ENCODE measurements at regions not wholly inside any gene's neighbourhood (a gene's known extent, or its start where the extent isn't known, plus 50 kb on each side); places are given as distances from the start of the nearest gene placed in this dataset.
"Not testable (repeated sequence)": the region's sequence is repeated elsewhere in the genome, so short reads cannot be mapped to it uniquely, and the experiment has no call there.

DNA sequence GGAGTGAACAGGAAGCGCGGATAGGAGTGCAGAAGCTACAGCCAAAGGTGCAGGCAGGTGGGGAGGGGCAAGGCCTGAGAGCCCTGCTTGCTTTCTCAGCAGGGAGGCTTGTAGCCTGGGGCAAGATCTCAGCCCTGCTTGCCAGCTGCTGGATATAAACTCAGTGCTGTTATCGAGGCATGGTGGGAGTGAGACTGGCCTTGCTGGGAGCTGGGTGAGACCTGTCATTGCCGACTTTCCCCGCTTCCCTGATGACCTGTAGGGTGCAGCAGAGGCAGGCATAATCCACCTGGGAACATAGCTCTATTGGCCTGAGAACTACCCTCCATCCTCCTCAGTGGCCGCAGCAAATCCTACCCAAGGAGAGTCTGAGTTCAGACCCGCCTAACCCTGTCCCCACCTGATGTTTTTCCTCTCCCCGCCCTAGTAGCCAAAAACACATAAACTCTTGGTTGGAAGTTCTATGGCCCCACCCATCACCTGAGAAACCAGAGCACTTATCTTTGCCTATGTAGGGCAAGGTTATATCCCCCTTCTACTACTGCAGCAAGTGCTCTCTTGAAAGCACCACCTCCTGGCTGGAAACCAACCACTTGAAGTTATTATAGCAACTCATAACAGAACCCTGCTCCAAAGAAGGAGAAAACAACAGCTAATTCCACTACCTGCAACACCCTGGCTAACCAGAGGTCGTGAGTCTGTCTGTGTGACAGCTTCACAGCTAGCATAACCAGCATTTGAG, 80.7 kb downstream of the FHIP1A start:
- Histone ChIP-seq H3K4me2 (ENCODE audit: low read length) (no peak overlapping the region), H3K4me3 (ENCODE audit: low read depth, low read length, poor library complexity, severe bottlenecking) (no peak overlapping the region)

DNA sequence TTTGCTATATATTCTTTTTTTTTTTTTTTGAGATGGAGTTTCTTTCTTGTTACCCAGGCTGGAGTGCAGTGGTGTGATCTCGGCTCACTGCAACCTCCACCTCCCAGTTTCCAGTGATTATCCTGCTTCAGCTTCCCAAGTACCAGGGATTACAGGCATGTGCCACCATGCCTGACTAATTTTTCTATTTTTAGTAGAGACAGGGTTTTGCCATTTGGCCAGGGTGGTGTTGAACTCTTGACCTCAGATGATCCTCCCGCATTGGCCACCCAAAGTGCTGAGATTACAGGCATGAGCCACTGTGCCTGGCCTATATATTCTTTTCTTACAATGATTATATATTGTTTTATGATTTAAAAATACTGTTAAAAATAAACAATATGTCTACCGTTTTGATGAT, 86.6 kb downstream of the FHIP1A start:
- H3K9ac ChIP-seq (ENCODE audit: low read length); H3K9me2 ChIP-seq (ENCODE audit: low read depth, low read length); H3K27me3 ChIP-seq (ENCODE audit: insufficient read depth, low read length); H3K27ac ChIP-seq (ENCODE audit: low read depth, low read length, poor library complexity, severe bottlenecking); H3K4me1 ChIP-seq (ENCODE audit: insufficient read depth, low read length, severe bottlenecking); H2AFZ ChIP-seq (ENCODE audit: low read length); H3K36me3 ChIP-seq (ENCODE audit: insufficient read depth, low read length); H3F3A ChIP-seq (ENCODE audit: insufficient read depth, low read length); H4K20me1 ChIP-seq (ENCODE audit: insufficient read depth, low read length); H3K79me2 ChIP-seq (ENCODE audit: insufficient read depth, low read length); H3K4me3 ChIP-seq (ENCODE audit: low read depth, low read length, poor library complexity, severe bottlenecking); H3K4me2 ChIP-seq (ENCODE audit: low read length); H3K9me3 ChIP-seq (ENCODE audit: low read length): not testable (repeated sequence)

More for the DNA sequence above, 80.7 kb downstream of the FHIP1A start:
- H3K27ac ChIP-seq (ENCODE audit: low read depth, low read length, poor library complexity, severe bottlenecking), result no peak overlapping the region
- no peaks in the 10 kb centered on the region for H3K36me3 ChIP-seq (ENCODE audit: insufficient read depth, low read length)
- TF ChIP-seq, protein P1, sequence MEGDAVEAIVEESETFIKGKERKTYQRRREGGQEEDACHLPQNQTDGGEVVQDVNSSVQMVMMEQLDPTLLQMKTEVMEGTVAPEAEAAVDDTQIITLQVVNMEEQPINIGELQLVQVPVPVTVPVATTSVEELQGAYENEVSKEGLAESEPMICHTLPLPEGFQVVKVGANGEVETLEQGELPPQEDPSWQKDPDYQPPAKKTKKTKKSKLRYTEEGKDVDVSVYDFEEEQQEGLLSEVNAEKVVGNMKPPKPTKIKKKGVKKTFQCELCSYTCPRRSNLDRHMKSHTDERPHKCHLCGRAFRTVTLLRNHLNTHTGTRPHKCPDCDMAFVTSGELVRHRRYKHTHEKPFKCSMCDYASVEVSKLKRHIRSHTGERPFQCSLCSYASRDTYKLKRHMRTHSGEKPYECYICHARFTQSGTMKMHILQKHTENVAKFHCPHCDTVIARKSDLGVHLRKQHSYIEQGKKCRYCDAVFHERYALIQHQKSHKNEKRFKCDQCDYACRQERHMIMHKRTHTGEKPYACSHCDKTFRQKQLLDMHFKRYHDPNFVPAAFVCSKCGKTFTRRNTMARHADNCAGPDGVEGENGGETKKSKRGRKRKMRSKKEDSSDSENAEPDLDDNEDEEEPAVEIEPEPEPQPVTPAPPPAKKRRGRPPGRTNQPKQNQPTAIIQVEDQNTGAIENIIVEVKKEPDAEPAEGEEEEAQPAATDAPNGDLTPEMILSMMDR (IDR thresholded peaks at IDR 0.05; ENCODE audit: low read length), result no peak
- TF ChIP-seq EZH2 (IDR thresholded peaks at IDR 0.05; ENCODE audit: borderline replicate concordance, low read length), result no peak
- no peaks in the 10 kb centered on the region for H3K9me3 ChIP-seq (ENCODE audit: low read length)
- no peaks in the 10 kb centered on the region for H3K79me2 ChIP-seq (ENCODE audit: insufficient read depth, low read length)
- no peaks in the 10 kb centered on the region for H3F3A ChIP-seq (ENCODE audit: insufficient read depth, low read length)
- no peaks in the 10 kb centered on the region for H3K9me2 ChIP-seq (ENCODE audit: low read depth, low read length)
- no peaks in the 10 kb centered on the region for H3K27me3 ChIP-seq (ENCODE audit: insufficient read depth, low read length)
- no peaks in the 10 kb centered on the region for H4K20me1 ChIP-seq (ENCODE audit: insufficient read depth, low read length)
- H3K9ac ChIP-seq (ENCODE audit: low read length), result no peak overlapping the region
- H3K4me1 ChIP-seq (ENCODE audit: insufficient read depth, low read length, severe bottlenecking), result no peaks in the 10 kb centered on the region
- no peak overlapping the region for H2AFZ ChIP-seq (ENCODE audit: low read length)

DNA sequence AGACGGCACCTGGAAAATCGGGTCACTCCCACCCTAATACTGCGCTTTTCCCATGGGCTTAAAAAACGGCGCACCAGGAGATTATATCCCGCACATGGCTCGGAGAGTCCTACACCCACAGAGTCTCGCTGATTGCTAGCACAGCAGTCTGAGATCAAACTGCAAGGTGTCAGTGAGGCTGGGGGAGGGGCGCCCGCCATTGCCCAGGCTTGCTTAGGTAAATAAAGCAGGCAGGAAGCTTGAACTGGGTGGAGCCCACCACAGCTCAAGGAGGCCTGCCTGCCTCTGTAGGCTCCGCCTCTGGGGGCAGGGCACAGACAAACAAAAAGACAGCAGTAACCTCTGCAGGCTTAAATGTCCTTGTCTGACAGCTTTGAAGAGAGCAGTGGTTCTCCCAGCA, 102.6 kb downstream of the FHIP1A start:
- not testable (repeated sequence) for H3K9me2 ChIP-seq (ENCODE audit: low read depth, low read length); H3K27me3 ChIP-seq (ENCODE audit: insufficient read depth, low read length); H4K20me1 ChIP-seq (ENCODE audit: insufficient read depth, low read length); H3K27ac ChIP-seq (ENCODE audit: low read depth, low read length, poor library complexity, severe bottlenecking); H3K9ac ChIP-seq (ENCODE audit: low read length); H2AFZ ChIP-seq (ENCODE audit: low read length); H3K4me3 ChIP-seq (ENCODE audit: low read depth, low read length, poor library complexity, severe bottlenecking); H3K79me2 ChIP-seq (ENCODE audit: insufficient read depth, low read length); H3F3A ChIP-seq (ENCODE audit: insufficient read depth, low read length); H3K36me3 ChIP-seq (ENCODE audit: insufficient read depth, low read length); H3K4me1 ChIP-seq (ENCODE audit: insufficient read depth, low read length, severe bottlenecking); H3K9me3 ChIP-seq (ENCODE audit: low read length); H3K4me2 ChIP-seq (ENCODE audit: low read length)

DNA sequence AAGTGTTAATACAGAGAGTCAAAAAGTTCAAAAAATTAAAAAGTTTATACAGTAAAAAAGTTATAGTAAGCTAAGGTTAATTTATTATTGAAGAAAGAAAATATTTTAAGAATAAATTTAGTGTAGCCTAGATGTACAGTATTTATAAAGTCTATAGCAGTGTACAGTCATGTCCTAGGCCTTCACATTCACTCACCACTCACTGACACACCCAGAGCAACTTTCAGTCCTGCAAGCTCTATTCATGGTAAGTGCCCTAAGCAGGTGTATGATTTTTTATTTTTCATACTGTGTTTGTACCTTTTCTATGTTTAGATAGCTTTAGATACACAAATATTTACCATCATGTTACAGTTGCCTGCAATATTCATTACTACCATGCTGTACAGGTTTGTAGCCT, 108.9 kb downstream of the FHIP1A start:
- no peaks in the 10 kb centered on the region for H3K9me3 ChIP-seq (ENCODE audit: low read length)
- H3K36me3 ChIP-seq (ENCODE audit: insufficient read depth, low read length), result no peaks in the 10 kb centered on the region
- no peaks in the 10 kb centered on the region for H3K4me1 ChIP-seq (ENCODE audit: insufficient read depth, low read length, severe bottlenecking)
- no peak overlapping the region for H3K27ac ChIP-seq (ENCODE audit: low read depth, low read length, poor library complexity, severe bottlenecking)
- H3K9ac ChIP-seq (ENCODE audit: low read length), result no peak overlapping the region
- H3K9me2 ChIP-seq (ENCODE audit: low read depth, low read length), result no peaks in the 10 kb centered on the region
- H3K4me2 ChIP-seq (ENCODE audit: low read length), result no peak overlapping the region
- H3K79me2 ChIP-seq (ENCODE audit: insufficient read depth, low read length), result no peaks in the 10 kb centered on the region
- H4K20me1 ChIP-seq (ENCODE audit: insufficient read depth, low read length), result no peaks in the 10 kb centered on the region
- H3F3A ChIP-seq (ENCODE audit: insufficient read depth, low read length), result no peaks in the 10 kb centered on the region
- no peak for TF ChIP-seq EZH2 (IDR thresholded peaks at IDR 0.05; ENCODE audit: borderline replicate concordance, low read length)
- TF ChIP-seq, protein P1 (IDR thresholded peaks at IDR 0.05; ENCODE audit: low read length), result no peak
- no peak overlapping the region for H2AFZ ChIP-seq (ENCODE audit: low read length)
- no peaks in the 10 kb centered on the region for H3K27me3 ChIP-seq (ENCODE audit: insufficient read depth, low read length)
- no peak overlapping the region for H3K4me3 ChIP-seq (ENCODE audit: low read depth, low read length, poor library complexity, severe bottlenecking)
